Uterus (tissue), 3 donors: ENCODE measurements at regions not wholly inside any gene's neighbourhood (a gene's known extent, or its start where the extent isn't known, plus 50 kb on each side); places are given as distances from the start of the nearest gene placed in this dataset.

Experiments
- DNase-seq, 2 donors: peaks; one replicate each; pipeline ENCODE4 v3.0.0-alpha.2; 2019 to 2020
- H3K27ac ChIP-seq, 2 donors: fragments of 200-600 bp; sonication (generic); 1 replicate in 1 of 2; 2 replicates in 1 of 2; pipeline ENCODE4 v1.5.1; 2016 to 2018
- H3K27me3 ChIP-seq, 2 donors: fragments of 200-600 bp; sonication (generic); one replicate each; pipeline ENCODE4 v1.5.1; 2018 to 2019; ENCODE audit warnings: control low read depth in 1 of 2
- H3K36me3 ChIP-seq, 2 donors: fragments of 200-600 bp; sonication (generic); one replicate each; pipeline ENCODE4 v1.5.1; 2019; ENCODE audit warnings: control low read depth in 1 of 2
- H3K4me1 ChIP-seq, 2 donors: fragments of 200-600 bp; sonication (generic); one replicate each; pipeline ENCODE4 v1.5.1; 2018 to 2019; ENCODE audit warnings: control low read depth in 1 of 2
- H3K4me3 ChIP-seq, 2 donors: fragments of 200-600 bp; sonication (generic); 1 replicate in 1 of 2; 2 replicates in 1 of 2; pipeline ENCODE4 v1.5.1; 2018 to 2019; ENCODE audit warnings: mild to moderate bottlenecking in 1 of 2
- H3K9me3 ChIP-seq, 2 donors: fragments of 200-600 bp; sonication (generic); one replicate each; pipeline ENCODE4 v1.5.1; 2019; ENCODE audit warnings: control low read depth in 1 of 2
- POLR2A ChIP-seq, 2 donors: fragments of 450-650 bp; IDR thresholded peaks; one replicate each; pipeline ENCODE4 v1.6.1; 2016; ENCODE audit warnings: antibody characterized with exemption in 2 of 2, mild to moderate bottlenecking in 1 of 2, moderate library complexity in 1 of 2
- intact Hi-C: fragments of 100-400 bp; cut with DNase I; formaldehyde crosslinking; loops from one replicate; pipeline ENCODE4 v1.15.1; 2023; ENCODE audit warnings: low total_unique reads
- TF ChIP-seq, protein P1 (sequence below), 4 experiments: fragments of 200-600 bp in 2 of 4; fragments of 450-650 bp in 2 of 4; sonication (generic) in 2 of 4; IDR thresholded peaks; one replicate each; pipeline ENCODE4 v1.5.1; 2016 to 2019; ENCODE audit warnings: antibody characterized with exemption in 4 of 4, mild to moderate bottlenecking in 2 of 4, moderate library complexity in 1 of 4
- donor health status: DM: yes; HTN: yes; CAD: no.

DNA sequence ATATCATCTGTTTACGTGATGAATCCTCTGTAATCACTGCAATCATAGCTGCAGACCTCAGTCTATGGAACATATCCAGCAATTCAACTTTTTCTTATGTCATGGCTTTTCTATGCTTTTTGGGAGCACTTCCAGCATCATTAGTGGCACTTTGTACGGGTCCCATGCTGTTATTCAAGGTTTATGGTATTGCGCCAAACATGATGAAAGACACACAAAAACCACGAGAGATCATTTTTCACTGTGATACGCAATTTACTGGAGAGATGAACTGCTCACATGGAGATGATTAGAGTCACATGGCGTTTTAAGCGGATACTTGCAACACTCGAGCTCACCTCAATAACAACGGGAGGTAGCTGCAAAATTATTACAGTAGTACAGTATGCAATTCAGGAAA is 2101.7 kb upstream of the PCDH20 start:
- Histone ChIP-seq H3K36me3 (no peaks in the 10 kb centered on the region), H3K9me3 (no peaks in the 10 kb centered on the region), H3K4me1 (no peaks in the 10 kb centered on the region), H3K4me3 (no peak overlapping the region), H3K27ac (no peak overlapping the region), H3K27me3 (no peaks in the 10 kb centered on the region)
- TF ChIP-seq POLR2A (IDR thresholded peaks at IDR 0.05): no peak
- TF ChIP-seq, protein P1, sequence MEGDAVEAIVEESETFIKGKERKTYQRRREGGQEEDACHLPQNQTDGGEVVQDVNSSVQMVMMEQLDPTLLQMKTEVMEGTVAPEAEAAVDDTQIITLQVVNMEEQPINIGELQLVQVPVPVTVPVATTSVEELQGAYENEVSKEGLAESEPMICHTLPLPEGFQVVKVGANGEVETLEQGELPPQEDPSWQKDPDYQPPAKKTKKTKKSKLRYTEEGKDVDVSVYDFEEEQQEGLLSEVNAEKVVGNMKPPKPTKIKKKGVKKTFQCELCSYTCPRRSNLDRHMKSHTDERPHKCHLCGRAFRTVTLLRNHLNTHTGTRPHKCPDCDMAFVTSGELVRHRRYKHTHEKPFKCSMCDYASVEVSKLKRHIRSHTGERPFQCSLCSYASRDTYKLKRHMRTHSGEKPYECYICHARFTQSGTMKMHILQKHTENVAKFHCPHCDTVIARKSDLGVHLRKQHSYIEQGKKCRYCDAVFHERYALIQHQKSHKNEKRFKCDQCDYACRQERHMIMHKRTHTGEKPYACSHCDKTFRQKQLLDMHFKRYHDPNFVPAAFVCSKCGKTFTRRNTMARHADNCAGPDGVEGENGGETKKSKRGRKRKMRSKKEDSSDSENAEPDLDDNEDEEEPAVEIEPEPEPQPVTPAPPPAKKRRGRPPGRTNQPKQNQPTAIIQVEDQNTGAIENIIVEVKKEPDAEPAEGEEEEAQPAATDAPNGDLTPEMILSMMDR (IDR thresholded peaks at IDR 0.05): no peak
- no peak for DNase-seq
- intact Hi-C loops: no loop called here

- Histone ChIP-seq H3K4me1 (no peaks in the 10 kb centered on the region), H3K9me3 (no peaks in the 10 kb centered on the region), H3K27ac (no peak overlapping the region), H3K4me3 (no peak overlapping the region), H3K27me3 (no peaks in the 10 kb centered on the region), H3K36me3 (no peaks in the 10 kb centered on the region)
- TF ChIP-seq, protein P1 (IDR thresholded peaks at IDR 0.05): no peak
- TF ChIP-seq POLR2A (IDR thresholded peaks at IDR 0.05): no peak
- intact Hi-C loops: no loop called here
- DNase-seq: no peak
Observed at GRCh38 chr13:63516124-63516523, 2100.5 kb upstream of the PCDH20 start.

GRCh38 chr13:63514886-63515285 is 2099.2 kb upstream of the PCDH20 start:
- intact Hi-C loops: no loop called here
- no peaks in the 10 kb centered on the region for H3K36me3 ChIP-seq
- no peak overlapping the region for H3K27ac ChIP-seq
- H3K27me3 ChIP-seq: no peaks in the 10 kb centered on the region
- DNase-seq: no peak
- H3K4me3 ChIP-seq: no peak overlapping the region
- no peaks in the 10 kb centered on the region for H3K9me3 ChIP-seq
- no peak for TF ChIP-seq POLR2A (IDR thresholded peaks at IDR 0.05)
- TF ChIP-seq, protein P1 (IDR thresholded peaks at IDR 0.05): no peak
- no peaks in the 10 kb centered on the region for H3K4me1 ChIP-seq

DNA sequence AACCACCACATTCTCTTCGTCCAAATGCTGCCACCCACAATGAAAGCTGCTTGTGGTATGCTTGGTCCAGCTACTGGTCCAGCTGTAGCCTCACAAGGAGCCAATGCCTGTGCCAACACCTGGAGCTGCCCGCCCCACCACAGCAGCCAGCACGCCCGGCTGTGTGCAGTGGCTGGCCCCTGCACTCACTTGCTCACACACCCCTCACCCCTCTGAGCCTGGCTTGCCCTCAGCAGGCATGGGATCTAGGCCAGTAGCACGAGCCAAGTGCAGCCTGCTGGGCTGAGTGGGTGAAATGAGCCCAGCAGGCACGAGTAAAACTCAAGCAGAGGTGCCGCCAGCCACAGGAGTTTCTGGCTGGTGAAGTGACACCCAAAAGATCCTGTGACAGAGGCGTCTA is 2096.4 kb upstream of the PCDH20 start:
- no peak overlapping the region for H3K27ac ChIP-seq
- H3K9me3 ChIP-seq: no peaks in the 10 kb centered on the region
- intact Hi-C loops: no loop called here
- H3K4me1 ChIP-seq: no peaks in the 10 kb centered on the region
- H3K4me3 ChIP-seq: no peak overlapping the region
- TF ChIP-seq, protein P1 (IDR thresholded peaks at IDR 0.05): no peak
- no peak for TF ChIP-seq POLR2A (IDR thresholded peaks at IDR 0.05)
- H3K27me3 ChIP-seq: no peaks in the 10 kb centered on the region
- H3K36me3 ChIP-seq: no peaks in the 10 kb centered on the region
- no peak for DNase-seq

GRCh38 chr13:63501702-63502101 is 2086.1 kb upstream of the PCDH20 start:
- TF ChIP-seq, protein P1 (IDR thresholded peaks at IDR 0.05): no peak
- TF ChIP-seq POLR2A (IDR thresholded peaks at IDR 0.05): no peak
- no peak overlapping the region for H3K4me3 ChIP-seq
- intact Hi-C loops: no loop called here
- no peaks in the 10 kb centered on the region for H3K36me3 ChIP-seq
- H3K4me1 ChIP-seq: no peaks in the 10 kb centered on the region
- no peak for DNase-seq
- no peak overlapping the region for H3K27ac ChIP-seq
- peaks cover 0 to 6% of the 10 kb centered on the region in 2 donors for H3K9me3 ChIP-seq
- no peaks in the 10 kb centered on the region for H3K27me3 ChIP-seq
